ENCODE measurements at regions not wholly inside any gene's neighbourhood (a gene's known extent, or its start where the extent isn't known, plus 50 kb on each side); places are given as distances from the start of the nearest gene placed in this dataset.

- H3K27me3 ChIP-seq, result no peaks in the 10 kb centered on the region
- no peak overlapping the region for H3K4me3 ChIP-seq
- no peak for TF ChIP-seq CTCF (IDR thresholded peaks at IDR 0.05)
- peaks cover 0 to 1% of the 10 kb centered on the region in 2 donors for H3K9me3 ChIP-seq
- DNase-seq (ENCODE audit: low spot score), result no peak
- no peaks in the 10 kb centered on the region for H3K4me1 ChIP-seq
- H3K36me3 ChIP-seq, result no peaks in the 10 kb centered on the region
- H3K27ac ChIP-seq, result no peak overlapping the region
Observed at GRCh38 chr20:22098511-22098910, 393.0 kb downstream of the PAX1 start.

GRCh38 chr20:22093122-22093521 is 387.7 kb downstream of the PAX1 start:
- Histone ChIP-seq H3K27me3 (no peaks in the 10 kb centered on the region), H3K9me3 (peaks cover 0 to 33% of the 10 kb centered on the region in 2 donors), H3K36me3 (no peaks in the 10 kb centered on the region), H3K27ac (no peak overlapping the region), H3K4me3 (no peak overlapping the region), H3K4me1 (no peaks in the 10 kb centered on the region)
- TF ChIP-seq CTCF (IDR thresholded peaks at IDR 0.05), result no peak
- no peak for DNase-seq (ENCODE audit: low spot score)

DNA sequence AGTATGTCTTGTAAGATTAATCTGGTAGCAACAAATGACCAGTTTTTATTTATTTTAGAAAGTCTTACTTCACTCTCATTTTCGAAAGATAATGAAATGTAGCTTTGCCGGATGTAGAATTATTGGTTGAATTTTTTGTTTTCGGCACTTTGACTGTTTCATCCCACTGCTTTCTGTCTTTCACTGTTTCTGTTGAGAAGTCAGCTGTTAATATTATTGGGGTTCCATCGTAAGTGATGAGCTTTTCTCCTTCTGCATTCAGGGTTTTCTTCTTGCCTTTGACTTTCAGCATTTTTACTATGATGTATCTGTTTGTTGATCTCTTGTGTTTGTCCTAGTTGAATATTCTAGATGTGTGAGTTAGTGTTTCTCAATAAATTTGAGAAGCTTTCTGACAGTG is 383.4 kb downstream of the PAX1 start:
- Histone ChIP-seq H3K27ac (no peak overlapping the region), H3K27me3 (no peaks in the 10 kb centered on the region), H3K4me1 (no peaks in the 10 kb centered on the region), H3K4me3 (no peak overlapping the region), H3K9me3 (peaks cover 0 to 33% of the 10 kb centered on the region in 2 donors), H3K36me3 (no peaks in the 10 kb centered on the region)
- no peak for TF ChIP-seq CTCF (IDR thresholded peaks at IDR 0.05)
- no peak for DNase-seq (ENCODE audit: low spot score)

DNA sequence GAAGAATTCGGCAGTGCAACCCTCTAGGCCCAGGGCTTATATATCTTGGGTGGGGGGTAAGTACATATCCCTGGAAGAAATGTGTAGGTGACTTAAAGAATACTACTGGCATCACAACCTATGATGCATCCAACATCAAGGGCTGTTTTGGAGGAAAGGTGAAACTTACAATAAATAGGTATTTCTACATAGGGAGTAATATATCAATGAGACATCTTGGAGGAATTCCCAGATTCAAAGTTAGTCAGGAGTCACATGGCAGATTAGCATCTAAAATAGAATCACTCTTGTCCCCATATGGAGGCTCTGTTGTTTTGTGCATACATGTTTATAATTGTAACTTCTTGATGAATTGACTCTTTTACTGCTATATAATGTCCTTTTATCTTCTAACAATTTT is 375.5 kb downstream of the PAX1 start:
- Histone ChIP-seq H3K9me3 (no peaks in the 10 kb centered on the region), H3K36me3 (no peaks in the 10 kb centered on the region), H3K27me3 (no peaks in the 10 kb centered on the region), H3K27ac (no peak overlapping the region), H3K4me1 (no peaks in the 10 kb centered on the region), H3K4me3 (no peak overlapping the region)
- no peak for DNase-seq (ENCODE audit: low spot score)
- no peak for TF ChIP-seq CTCF (IDR thresholded peaks at IDR 0.05)

- no peaks in the 10 kb centered on the region for H3K4me1 ChIP-seq
- H3K4me3 ChIP-seq, result no peak overlapping the region
- no peaks in the 10 kb centered on the region for H3K9me3 ChIP-seq
- no peaks in the 10 kb centered on the region for H3K36me3 ChIP-seq
- no peaks in the 10 kb centered on the region for H3K27me3 ChIP-seq
- no peak for DNase-seq (ENCODE audit: low spot score)
- TF ChIP-seq CTCF (IDR thresholded peaks at IDR 0.05), result no peak
- H3K27ac ChIP-seq, result no peak overlapping the region
Observed at GRCh38 chr20:22074635-22075034, 369.2 kb downstream of the PAX1 start.

- Histone ChIP-seq H3K4me3 (no peak overlapping the region), H3K27ac (no peak overlapping the region)
- no peak for TF ChIP-seq CTCF (IDR thresholded peaks at IDR 0.05)
Observed at GRCh38 chr20:22071841-22072240, 366.4 kb downstream of the PAX1 start.

More at GRCh38 chr20:22071841-22072240, 366.4 kb downstream of the PAX1 start:
- no peak for DNase-seq (ENCODE audit: low spot score)
- Histone ChIP-seq H3K9me3 (no peaks in the 10 kb centered on the region), H3K27me3 (no peaks in the 10 kb centered on the region), H3K36me3 (no peaks in the 10 kb centered on the region), H3K4me1 (no peaks in the 10 kb centered on the region)
